ENCODE measurements at regions not wholly inside any gene's neighbourhood (a gene's known extent, or its start where the extent isn't known, plus 50 kb on each side); places are given as distances from the start of the nearest gene placed in this dataset.

GRCh38 chr19:28218728-28219127 is 994.2 kb downstream of the UQCRFS1 start:
- DNase-seq, result no peak

DNA sequence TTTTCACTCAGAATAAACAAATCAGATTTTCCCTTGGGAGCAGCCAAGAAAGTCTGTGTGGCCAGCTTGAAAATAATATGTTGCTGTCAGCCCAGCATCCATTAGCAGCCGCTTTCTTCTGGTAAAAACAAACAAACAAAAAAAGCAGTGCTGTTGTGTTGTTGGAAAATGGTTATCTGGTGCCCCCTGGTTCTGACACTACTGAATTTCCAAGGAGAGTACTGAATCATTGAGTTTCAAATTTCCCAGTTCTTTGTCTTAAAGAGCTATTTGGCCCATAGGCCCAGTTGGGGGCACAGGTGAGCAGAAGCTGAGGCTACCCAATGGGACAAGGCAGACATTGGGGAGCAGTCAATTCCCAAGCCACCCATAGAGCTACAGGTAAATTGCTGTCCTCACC is 995.9 kb downstream of the UQCRFS1 start:
- peak; percentile 27 for DNase-seq

- DNase-seq, result no peak
These were observed 999.4 kb downstream of the UQCRFS1 start for GRCh38 chr19:28213470-28214082.

DNA sequence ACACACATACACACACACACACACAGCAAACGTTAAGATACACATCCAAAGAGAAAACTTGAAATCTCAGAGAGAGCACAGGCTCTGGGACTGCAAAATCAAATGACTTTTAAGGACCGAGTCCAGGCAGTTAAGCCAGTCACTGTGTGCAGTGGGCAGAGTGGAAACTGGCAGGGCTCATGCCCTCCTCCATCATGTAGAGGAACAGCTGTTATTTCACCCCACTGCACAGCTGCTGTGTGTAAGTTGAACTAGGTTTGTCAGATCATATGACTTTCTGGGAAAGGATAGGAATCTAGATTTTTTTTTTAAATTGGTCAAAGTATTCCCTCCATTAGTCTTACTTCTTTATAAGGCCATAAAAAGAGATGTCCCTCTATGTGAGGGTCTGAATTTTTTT is 1002.1 kb downstream of the UQCRFS1 start:
- DNase-seq, result no peak

- DNase-seq, result no peak
These were observed 1004.2 kb downstream of the UQCRFS1 start for GRCh38 chr19:28208745-28209144.

DNA sequence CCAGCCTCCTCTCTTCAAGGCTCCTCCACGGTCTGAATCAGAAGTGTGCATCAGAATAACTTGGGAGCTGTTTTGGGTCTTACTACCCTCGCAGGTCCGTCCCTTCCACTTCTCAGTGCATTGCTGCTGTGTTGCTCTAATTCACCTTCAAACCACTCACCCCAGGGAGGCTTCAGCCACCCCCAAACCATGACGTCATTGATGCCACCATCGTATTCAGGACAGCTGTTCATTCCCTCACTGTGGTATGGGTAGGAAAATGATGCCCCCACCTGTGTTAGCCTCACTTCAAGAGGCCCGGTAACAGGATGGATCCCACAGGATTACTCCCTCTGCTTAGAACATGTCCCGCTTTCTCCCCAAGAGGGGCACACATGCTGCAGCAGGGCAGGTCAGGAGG is 1005.7 kb downstream of the UQCRFS1 start:
- DNase-seq, result no peak

- DNase-seq, result no peak
These were observed 1011.4 kb downstream of the UQCRFS1 start for GRCh38 chr19:28201462-28201943.

DNA sequence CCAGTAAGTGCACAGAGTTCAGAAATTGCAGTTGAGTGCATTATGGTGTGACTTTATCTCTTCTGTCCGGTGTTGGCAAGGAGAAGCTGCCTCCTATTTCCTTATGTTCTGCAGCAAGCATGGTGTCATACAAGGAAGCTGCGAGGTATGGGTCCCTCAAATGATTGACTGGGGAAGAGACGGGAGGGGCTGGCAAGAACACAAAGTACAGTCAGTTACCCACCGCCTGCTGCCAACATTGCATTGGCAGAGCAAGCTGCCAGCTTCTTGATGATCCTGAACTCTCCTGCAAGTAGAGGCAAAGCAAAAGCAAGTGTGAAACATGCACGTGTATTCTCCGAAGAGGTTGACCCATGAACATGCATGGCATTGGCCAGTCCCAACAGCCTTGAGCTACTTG is 1013.6 kb downstream of the UQCRFS1 start:
- no peak for DNase-seq

- DNase-seq, result no peak
These were observed 1016.0 kb downstream of the UQCRFS1 start for GRCh38 chr19:28196961-28197360.

DNA sequence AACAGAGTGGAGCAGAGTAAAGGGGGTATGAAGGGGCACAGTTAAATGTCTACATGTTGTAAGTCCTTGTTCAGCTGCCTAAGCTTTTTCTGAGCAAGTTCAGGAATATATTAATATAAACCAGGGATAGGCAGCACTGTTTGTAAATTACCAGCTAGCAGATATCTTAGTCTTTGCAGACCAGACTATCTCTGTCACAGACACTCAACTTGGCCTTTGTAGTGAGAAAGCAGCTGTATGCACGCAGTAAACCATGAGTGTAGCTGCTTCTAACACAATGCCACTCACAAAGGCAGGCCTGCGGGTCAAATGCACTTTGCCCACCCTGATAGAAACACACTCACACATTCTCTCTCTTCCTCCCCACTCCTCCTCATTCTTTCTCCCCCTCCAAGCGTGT is 1016.9 kb downstream of the UQCRFS1 start:
- no peak for DNase-seq

- no peak for DNase-seq
These were observed 1027.3 kb downstream of the UQCRFS1 start for GRCh38 chr19:28185646-28186045.

- DNase-seq, result no peak
These were observed 1028.0 kb downstream of the UQCRFS1 start for GRCh38 chr19:28184997-28185396.

DNA sequence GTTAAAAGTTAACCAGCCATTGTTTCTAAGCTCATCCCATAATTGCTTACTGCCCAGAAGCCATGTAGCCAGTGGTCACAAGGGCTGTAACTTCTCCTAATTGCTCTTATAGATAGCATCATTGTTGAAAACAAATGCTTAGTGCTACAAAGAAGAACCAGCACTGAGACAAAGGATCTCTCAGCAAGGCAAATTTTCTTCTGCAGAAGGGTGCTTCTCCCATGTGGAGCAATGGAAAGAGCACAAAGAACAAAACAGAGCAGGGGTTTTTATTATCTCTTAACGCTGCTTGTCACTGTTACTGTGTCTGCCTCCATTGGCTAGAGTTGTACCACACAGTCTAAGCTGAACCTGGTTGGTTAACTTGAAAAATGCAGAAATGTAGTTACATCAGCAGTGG is 1036.8 kb downstream of the UQCRFS1 start:
- no peak for DNase-seq

GRCh38 chr19:28171983-28172382 is 1041.0 kb downstream of the UQCRFS1 start:
- DNase-seq, result no peak

- no peak for DNase-seq
These were observed 1042.9 kb downstream of the UQCRFS1 start for GRCh38 chr19:28170066-28170465.

DNA sequence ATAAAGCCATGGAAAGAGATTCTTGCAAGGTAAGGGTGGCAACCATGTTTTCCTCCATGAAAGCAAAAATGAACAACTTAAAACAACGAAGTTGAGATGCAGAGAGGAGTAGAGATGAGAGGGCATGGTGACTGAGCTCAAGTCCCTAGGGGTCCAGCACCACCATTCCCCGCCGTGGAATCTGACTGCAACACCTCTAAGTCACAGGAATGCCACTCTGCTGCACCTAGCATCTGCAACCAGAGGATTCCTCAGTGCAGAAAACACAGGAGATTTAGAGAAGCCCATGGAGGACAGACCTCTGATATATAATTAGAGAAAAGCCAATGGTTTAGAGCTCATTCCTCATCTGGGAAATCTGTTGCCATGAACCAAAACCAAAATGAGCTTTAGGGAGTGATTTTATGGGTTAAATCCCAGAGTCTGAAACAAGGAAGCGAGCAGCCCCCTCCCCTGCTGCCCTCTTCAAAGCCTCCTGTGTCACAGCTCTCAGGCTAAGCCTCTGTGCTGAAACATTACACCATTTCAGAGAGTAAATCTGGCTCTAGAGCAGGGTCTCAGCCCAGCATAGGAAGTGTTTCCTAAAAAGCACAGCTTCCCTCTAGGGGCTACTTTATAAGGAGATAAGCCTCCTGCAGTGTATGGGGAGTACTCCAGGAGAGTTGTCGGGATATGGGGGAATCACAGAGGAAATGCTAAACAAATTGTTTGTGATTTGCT is 1043.6 kb downstream of the UQCRFS1 start:
- peak; percentile 45 for DNase-seq

- no peak for DNase-seq
These were observed 1044.4 kb downstream of the UQCRFS1 start for GRCh38 chr19:28168557-28168956.

GRCh38 chr19:28166025-28166424 is 1046.9 kb downstream of the UQCRFS1 start:
- no peak for DNase-seq

DNA sequence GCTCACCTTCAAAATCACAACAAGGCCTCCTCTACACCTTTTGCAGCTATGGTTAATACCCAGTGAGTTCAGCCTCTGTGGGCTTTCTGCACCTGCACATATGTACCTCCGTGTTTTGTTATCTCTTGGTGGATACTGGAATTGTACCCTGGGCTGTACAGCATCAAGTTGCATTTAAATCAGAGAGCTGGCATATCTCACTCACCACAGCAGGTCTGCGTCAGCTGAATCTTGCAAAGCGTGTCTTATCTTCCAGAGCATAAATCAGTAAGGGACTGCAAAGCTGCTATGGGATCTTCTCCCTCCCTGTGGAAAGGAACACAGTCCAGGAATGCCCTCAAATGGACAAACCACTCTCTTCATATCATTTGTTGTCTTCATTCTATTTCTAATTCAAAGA is 1048.7 kb downstream of the UQCRFS1 start:
- no peak for DNase-seq

GRCh38 chr19:28159065-28159464 is 1053.9 kb downstream of the UQCRFS1 start:
- DNase-seq, result no peak

- DNase-seq, result no peak
These were observed 1057.7 kb downstream of the UQCRFS1 start for GRCh38 chr19:28155265-28155664.

- no peak for DNase-seq
These were observed 1058.9 kb downstream of the UQCRFS1 start for GRCh38 chr19:28154077-28154476.

- no peak for DNase-seq
These were observed 1059.8 kb downstream of the UQCRFS1 start for GRCh38 chr19:28153123-28153522.

GRCh38 chr19:28152195-28152594 is 1060.8 kb downstream of the UQCRFS1 start:
- no peak for DNase-seq
